B cell (primary cell): ENCODE measurements at regions not wholly inside any gene's neighbourhood (a gene's known extent, or its start where the extent isn't known, plus 50 kb on each side); places are given as distances from the start of the nearest gene placed in this dataset.

Experiments used
- EZH2 ChIP-seq: IDR thresholded peaks from 2 replicates; pipeline ENCODE4 v1.6.1; 2012; ENCODE audit warnings: borderline replicate concordance, low read depth, mild to moderate bottlenecking, moderate library complexity, low read length; ENCODE audit not compliant: insufficient read depth, poor library complexity, severe bottlenecking
- TF ChIP-seq, protein P1 (sequence below): fragments of 200-600 bp; IDR thresholded peaks from one replicate; pipeline ENCODE4 v1.8.0; 2022; ENCODE audit warnings: antibody characterized with exemption, mild to moderate bottlenecking

DNA sequence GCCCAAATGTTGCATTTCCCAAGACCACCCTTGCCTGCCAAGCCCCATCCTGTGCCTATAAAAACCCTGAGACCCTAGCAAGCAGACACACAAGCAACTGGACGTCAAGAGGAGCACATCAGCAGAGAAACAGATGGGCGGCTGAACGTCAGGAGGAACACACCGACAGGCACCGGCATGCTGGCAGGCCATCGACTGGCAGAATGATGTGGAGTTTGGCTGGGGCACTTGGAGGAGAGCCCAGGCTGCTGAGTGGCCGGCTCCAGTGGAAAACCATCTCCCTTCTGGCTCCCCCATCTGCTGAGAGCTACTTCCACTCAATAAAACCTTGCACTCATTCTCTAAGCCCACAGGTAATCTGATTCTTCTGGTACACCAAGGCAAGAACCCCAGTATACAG lies 130.1 kb downstream of the SLC41A2 start:
- TF ChIP-seq, protein P1, sequence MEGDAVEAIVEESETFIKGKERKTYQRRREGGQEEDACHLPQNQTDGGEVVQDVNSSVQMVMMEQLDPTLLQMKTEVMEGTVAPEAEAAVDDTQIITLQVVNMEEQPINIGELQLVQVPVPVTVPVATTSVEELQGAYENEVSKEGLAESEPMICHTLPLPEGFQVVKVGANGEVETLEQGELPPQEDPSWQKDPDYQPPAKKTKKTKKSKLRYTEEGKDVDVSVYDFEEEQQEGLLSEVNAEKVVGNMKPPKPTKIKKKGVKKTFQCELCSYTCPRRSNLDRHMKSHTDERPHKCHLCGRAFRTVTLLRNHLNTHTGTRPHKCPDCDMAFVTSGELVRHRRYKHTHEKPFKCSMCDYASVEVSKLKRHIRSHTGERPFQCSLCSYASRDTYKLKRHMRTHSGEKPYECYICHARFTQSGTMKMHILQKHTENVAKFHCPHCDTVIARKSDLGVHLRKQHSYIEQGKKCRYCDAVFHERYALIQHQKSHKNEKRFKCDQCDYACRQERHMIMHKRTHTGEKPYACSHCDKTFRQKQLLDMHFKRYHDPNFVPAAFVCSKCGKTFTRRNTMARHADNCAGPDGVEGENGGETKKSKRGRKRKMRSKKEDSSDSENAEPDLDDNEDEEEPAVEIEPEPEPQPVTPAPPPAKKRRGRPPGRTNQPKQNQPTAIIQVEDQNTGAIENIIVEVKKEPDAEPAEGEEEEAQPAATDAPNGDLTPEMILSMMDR: no peak
- no peak for TF ChIP-seq EZH2
